NB4 (cell line): ENCODE measurements at regions not wholly inside any gene's neighbourhood (a gene's known extent, or its start where the extent isn't known, plus 50 kb on each side); places are given as distances from the start of the nearest gene placed in this dataset.

ENCODE experiments used
- CTCF ChIP-seq: IDR thresholded peaks from one replicate; pipeline ENCODE4 v1.5.1; 2012; ENCODE audit warnings: low read depth, low read length
- MAX ChIP-seq: IDR thresholded peaks from 2 replicates; pipeline ENCODE4 v1.6.1; 2011; ENCODE audit warnings: low read depth, low read length
- MYC ChIP-seq: IDR thresholded peaks from 2 replicates; pipeline ENCODE4 v1.6.1; 2011; ENCODE audit warnings: low read depth, low read length
- POLR2A ChIP-seq: IDR thresholded peaks from 2 replicates; pipeline ENCODE4 v1.6.1; 2011; ENCODE audit warnings: mild to moderate bottlenecking; ENCODE audit not compliant: insufficient read length; ENCODE audit errors: extremely low read depth

GRCh38 chr1:147377263-147378246, 135.1 kb downstream of the CHD1L start:
- TF ChIP-seq CTCF = no peak
- TF ChIP-seq POLR2A = no peak
- TF ChIP-seq MYC = no peak
- TF ChIP-seq MAX = no peak
